ENCODE measurements at regions not wholly inside any gene's neighbourhood (a gene's known extent, or its start where the extent isn't known, plus 50 kb on each side); places are given as distances from the start of the nearest gene placed in this dataset.

GRCh38 chr1:82844447-82844846 is 1043.7 kb downstream of the ADGRL2 start:
- Histone ChIP-seq H3K9me3 (ENCODE audit: low read depth, low read length, poor library complexity, severe bottlenecking) (no peaks in the 10 kb centered on the region), H3K4me1 (ENCODE audit: insufficient read depth, low read length, poor library complexity, severe bottlenecking) (no peaks in the 10 kb centered on the region), H3K4me3 (ENCODE audit: low read depth, low read length, poor library complexity, severe bottlenecking) (no peak overlapping the region), H3K27ac (ENCODE audit: low read depth, low read length, poor library complexity, severe bottlenecking) (no peak overlapping the region), H3K36me3 (ENCODE audit: insufficient read depth, low read length, poor library complexity, severe bottlenecking) (no peaks in the 10 kb centered on the region), H3K27me3 (replicated peaks; ENCODE audit: insufficient read depth, low read depth, low read length, poor library complexity) (peaks cover 12% of the 10 kb centered on the region)
- BruUV-seq (replicated peaks): no TSS peak
- intact Hi-C loops (cut with micrococcal nuclease; ENCODE audit: unreplicated experiment): loop anchor here (10.0 kb wide), 1 partner anchor 60 kb away; no protein-coding TSS in a partner anchor
- TF ChIP-seq, protein P1, sequence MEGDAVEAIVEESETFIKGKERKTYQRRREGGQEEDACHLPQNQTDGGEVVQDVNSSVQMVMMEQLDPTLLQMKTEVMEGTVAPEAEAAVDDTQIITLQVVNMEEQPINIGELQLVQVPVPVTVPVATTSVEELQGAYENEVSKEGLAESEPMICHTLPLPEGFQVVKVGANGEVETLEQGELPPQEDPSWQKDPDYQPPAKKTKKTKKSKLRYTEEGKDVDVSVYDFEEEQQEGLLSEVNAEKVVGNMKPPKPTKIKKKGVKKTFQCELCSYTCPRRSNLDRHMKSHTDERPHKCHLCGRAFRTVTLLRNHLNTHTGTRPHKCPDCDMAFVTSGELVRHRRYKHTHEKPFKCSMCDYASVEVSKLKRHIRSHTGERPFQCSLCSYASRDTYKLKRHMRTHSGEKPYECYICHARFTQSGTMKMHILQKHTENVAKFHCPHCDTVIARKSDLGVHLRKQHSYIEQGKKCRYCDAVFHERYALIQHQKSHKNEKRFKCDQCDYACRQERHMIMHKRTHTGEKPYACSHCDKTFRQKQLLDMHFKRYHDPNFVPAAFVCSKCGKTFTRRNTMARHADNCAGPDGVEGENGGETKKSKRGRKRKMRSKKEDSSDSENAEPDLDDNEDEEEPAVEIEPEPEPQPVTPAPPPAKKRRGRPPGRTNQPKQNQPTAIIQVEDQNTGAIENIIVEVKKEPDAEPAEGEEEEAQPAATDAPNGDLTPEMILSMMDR (conservative IDR thresholded peaks at IDR 0.05; ENCODE audit: low read depth, low read length): no peak
- TF ChIP-seq EZH2 (IDR thresholded peaks at IDR 0.05; ENCODE audit: borderline replicate concordance, low read depth, low read length, poor library complexity, severe bottlenecking): no peak
- no peak for DNase-seq (ENCODE audit: low spot score)
- POLR2A ChIA-PET (ENCODE audit: low non-redundant PET): no interaction called here
- CTCF ChIA-PET: no interaction called here

GRCh38 chr1:82843876-82844275 is 1043.1 kb downstream of the ADGRL2 start:
- Histone ChIP-seq H3K27me3 (replicated peaks; ENCODE audit: insufficient read depth, low read depth, low read length, poor library complexity) (peaks cover 17% of the 10 kb centered on the region), H3K27ac (ENCODE audit: low read depth, low read length, poor library complexity, severe bottlenecking) (no peak overlapping the region), H3K9me3 (ENCODE audit: low read depth, low read length, poor library complexity, severe bottlenecking) (no peaks in the 10 kb centered on the region), H3K36me3 (ENCODE audit: insufficient read depth, low read length, poor library complexity, severe bottlenecking) (no peaks in the 10 kb centered on the region), H3K4me1 (ENCODE audit: insufficient read depth, low read length, poor library complexity, severe bottlenecking) (no peaks in the 10 kb centered on the region), H3K4me3 (ENCODE audit: low read depth, low read length, poor library complexity, severe bottlenecking) (no peak overlapping the region)
- intact Hi-C loops (cut with micrococcal nuclease; ENCODE audit: unreplicated experiment): loop anchor here (10.0 kb wide), 1 partner anchor 59 kb away; no protein-coding TSS in a partner anchor
- ChIA-PET POLR2A (ENCODE audit: low non-redundant PET) (no interaction called here), CTCF (no interaction called here)
- DNase-seq (ENCODE audit: low spot score): no peak
- no peak for TF ChIP-seq EZH2 (IDR thresholded peaks at IDR 0.05; ENCODE audit: borderline replicate concordance, low read depth, low read length, poor library complexity, severe bottlenecking)
- TF ChIP-seq, protein P1 (conservative IDR thresholded peaks at IDR 0.05; ENCODE audit: low read depth, low read length): no peak
- BruUV-seq (replicated peaks): no TSS peak

DNA sequence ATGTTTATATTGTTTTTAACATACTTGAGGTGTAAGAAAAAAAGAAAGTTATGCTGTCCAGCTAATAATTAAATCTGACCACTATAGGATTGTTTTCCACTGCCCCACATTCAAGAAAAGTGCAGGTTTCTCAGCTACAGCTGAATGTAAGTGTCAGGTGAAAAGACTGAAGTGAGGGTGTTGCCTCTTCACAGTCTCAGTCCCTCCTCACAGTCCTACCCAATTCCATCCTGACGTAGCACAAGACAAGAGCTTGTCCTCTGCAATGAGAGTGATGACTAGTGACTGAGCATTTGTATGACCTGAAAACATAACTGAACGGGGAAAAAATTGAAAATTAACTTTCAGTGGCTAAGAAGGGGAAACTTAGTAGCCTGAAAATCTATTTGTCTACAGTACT is 1039.5 kb downstream of the ADGRL2 start:
- intact Hi-C loops (cut with micrococcal nuclease; ENCODE audit: unreplicated experiment): loop anchor here (10.0 kb wide), 1 partner anchor 55 kb away; no protein-coding TSS in a partner anchor
- no TSS peak for BruUV-seq (replicated peaks)
- no peaks in the 10 kb centered on the region for H3K4me1 ChIP-seq (ENCODE audit: insufficient read depth, low read length, poor library complexity, severe bottlenecking)
- ChIA-PET POLR2A (ENCODE audit: low non-redundant PET) (no interaction called here), CTCF (no interaction called here)
- no peak overlapping the region for H3K4me3 ChIP-seq (ENCODE audit: low read depth, low read length, poor library complexity, severe bottlenecking)
- no peak overlapping the region for H3K27ac ChIP-seq (ENCODE audit: low read depth, low read length, poor library complexity, severe bottlenecking)
- no peak for DNase-seq (ENCODE audit: low spot score)
- TF ChIP-seq, protein P1 (conservative IDR thresholded peaks at IDR 0.05; ENCODE audit: low read depth, low read length): no peak
- TF ChIP-seq EZH2 (IDR thresholded peaks at IDR 0.05; ENCODE audit: borderline replicate concordance, low read depth, low read length, poor library complexity, severe bottlenecking): no peak
- no peaks in the 10 kb centered on the region for H3K9me3 ChIP-seq (ENCODE audit: low read depth, low read length, poor library complexity, severe bottlenecking)
- peaks cover 39% of the 10 kb centered on the region for H3K27me3 ChIP-seq (replicated peaks; ENCODE audit: insufficient read depth, low read depth, low read length, poor library complexity)
- no peaks in the 10 kb centered on the region for H3K36me3 ChIP-seq (ENCODE audit: insufficient read depth, low read length, poor library complexity, severe bottlenecking)

Data from A673 (cell line).